ENCODE measurements at regions not wholly inside any gene's neighbourhood (a gene's known extent, or its start where the extent isn't known, plus 50 kb on each side); places are given as distances from the start of the nearest gene placed in this dataset.
"Not testable (repeated sequence)": the region's sequence is repeated elsewhere in the genome, so short reads cannot be mapped to it uniquely, and the experiment has no call there.

GRCh38 chr15:20401058-20401457 lies 140.5 kb downstream of the GOLGA6L6 start:
- TF ChIP-seq, protein P1, sequence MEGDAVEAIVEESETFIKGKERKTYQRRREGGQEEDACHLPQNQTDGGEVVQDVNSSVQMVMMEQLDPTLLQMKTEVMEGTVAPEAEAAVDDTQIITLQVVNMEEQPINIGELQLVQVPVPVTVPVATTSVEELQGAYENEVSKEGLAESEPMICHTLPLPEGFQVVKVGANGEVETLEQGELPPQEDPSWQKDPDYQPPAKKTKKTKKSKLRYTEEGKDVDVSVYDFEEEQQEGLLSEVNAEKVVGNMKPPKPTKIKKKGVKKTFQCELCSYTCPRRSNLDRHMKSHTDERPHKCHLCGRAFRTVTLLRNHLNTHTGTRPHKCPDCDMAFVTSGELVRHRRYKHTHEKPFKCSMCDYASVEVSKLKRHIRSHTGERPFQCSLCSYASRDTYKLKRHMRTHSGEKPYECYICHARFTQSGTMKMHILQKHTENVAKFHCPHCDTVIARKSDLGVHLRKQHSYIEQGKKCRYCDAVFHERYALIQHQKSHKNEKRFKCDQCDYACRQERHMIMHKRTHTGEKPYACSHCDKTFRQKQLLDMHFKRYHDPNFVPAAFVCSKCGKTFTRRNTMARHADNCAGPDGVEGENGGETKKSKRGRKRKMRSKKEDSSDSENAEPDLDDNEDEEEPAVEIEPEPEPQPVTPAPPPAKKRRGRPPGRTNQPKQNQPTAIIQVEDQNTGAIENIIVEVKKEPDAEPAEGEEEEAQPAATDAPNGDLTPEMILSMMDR (IDR thresholded peaks at IDR 0.05; ENCODE audit: borderline replicate concordance, extremely low read depth, low read length, poor library complexity, severe bottlenecking), result not testable (repeated sequence)
- not testable (repeated sequence) for TF ChIP-seq EZH2 (IDR thresholded peaks at IDR 0.05; ENCODE audit: borderline replicate concordance, low read depth, low read length, severe bottlenecking)

All from DND-41 (cell line).